Endothelial cell of umbilical vein (primary cell): ENCODE measurements at regions not wholly inside any gene's neighbourhood (a gene's known extent, or its start where the extent isn't known, plus 50 kb on each side); places are given as distances from the start of the nearest gene placed in this dataset.

Source experiments
- BruUV-seq: library from RNA; stranded (reverse); fragments of 400-500 nt; replicated peaks from 2 replicates; lab custom pipeline; 2021; lab: Mats Ljungman, UMichigan
- CTCF ChIA-PET: fragments of 300-600, 350-600 bp; sonication (Branson Sonifier 250); formaldehyde crosslinking; loops from one replicate; lab custom pipeline; 2021; ENCODE audit warnings: antibody characterized with exemption, inconsistent platforms; lab: Charles Lee
- POLR2A ChIA-PET: fragments of 300-600, 350-600 bp; sonication (Branson Sonifier 250); formaldehyde crosslinking; loops from one replicate; lab custom pipeline; 2021; ENCODE audit warnings: antibody characterized with exemption, inconsistent platforms; lab: Charles Lee
- DNase-seq: peaks from one replicate; pipeline ENCODE4 v3.0.0-alpha.2; 2011; ENCODE audit warnings: low read depth, low spot score
- FAIRE-seq: peaks from 2 replicates; lab custom pipeline; 2011; peaks lifted over from hg19 to GRCh38; lab: Jason Lieb, UNC
- H2AFZ ChIP-seq: 2 replicates; pipeline ENCODE4 v1.6.0; 2012; ENCODE audit warnings: low read depth, low read length, control low read depth, inconsistent platforms
- H3K27ac ChIP-seq: 2 replicates; pipeline ENCODE4 v1.5.1; 2011; ENCODE audit warnings: low read depth, mild to moderate bottlenecking, control low read depth, low read length, moderate library complexity; ENCODE audit not compliant: insufficient read depth
- H3K27me3 ChIP-seq, 2 experiments: 2 replicates each; pipeline versions ENCODE4 v1.6.0 to v1.6.1; 2011; ENCODE audit warnings: low read length in 2 of 2, mixed read lengths in 1 of 2; ENCODE audit not compliant: control insufficient read depth in 2 of 2, insufficient read depth in 2 of 2
- H3K36me3 ChIP-seq, 2 experiments: 2 replicates in 1 of 2; 3 replicates in 1 of 2; pipeline ENCODE4 v1.5.1; 2011; ENCODE audit warnings: low read length in 2 of 2, mild to moderate bottlenecking in 1 of 2, moderate library complexity in 1 of 2; ENCODE audit not compliant: control insufficient read depth in 2 of 2, insufficient read depth in 2 of 2; ENCODE audit errors: extremely low read depth in 1 of 2
- H3K4me1 ChIP-seq: 3 replicates; pipeline ENCODE4 v1.5.1; 2011; ENCODE audit warnings: mild to moderate bottlenecking, low read length; ENCODE audit not compliant: control insufficient read depth, insufficient read depth; ENCODE audit errors: extremely low read depth
- H3K4me2 ChIP-seq: 2 replicates; pipeline ENCODE4 v1.6.1; 2011; ENCODE audit warnings: low read length, control low read depth, mixed read lengths; ENCODE audit not compliant: insufficient read depth
- H3K4me3 ChIP-seq, 3 experiments: fragments of 200-600 bp in 1 of 3; sonication (generic), shearing (Covaris generic) in 1 of 3; replicated peaks in 1 of 3; 2 replicates each; pipeline ENCODE4 v1.5.1; 2011 to 2016; ENCODE audit warnings: control low read depth in 3 of 3, low read length in 3 of 3, mild to moderate bottlenecking in 2 of 3, inconsistent platforms in 1 of 3, low read depth in 1 of 3, moderate library complexity in 1 of 3; ENCODE audit not compliant: insufficient read depth in 1 of 3
- H3K79me2 ChIP-seq: 2 replicates; pipeline ENCODE4 v1.6.0; 2012; ENCODE audit warnings: low read length, inconsistent platforms; ENCODE audit not compliant: control insufficient read depth, insufficient read depth
- H3K9ac ChIP-seq: replicated peaks from 2 replicates; pipeline ENCODE3; 2011; ENCODE audit warnings: low read length, control low read depth; ENCODE audit not compliant: insufficient read depth; ENCODE audit errors: extremely low read depth
- H3K9me1 ChIP-seq: replicated peaks from 3 replicates; pipeline ENCODE4 v1.6.0; 2011; ENCODE audit warnings: mild to moderate bottlenecking, low read length; ENCODE audit not compliant: control insufficient read depth, insufficient read depth; ENCODE audit errors: extremely low read depth
- H3K9me3 ChIP-seq: replicated peaks from 2 replicates; pipeline ENCODE4 v1.5.1; 2012; ENCODE audit warnings: low read length, inconsistent platforms; ENCODE audit not compliant: control insufficient read depth, insufficient read depth
- H4K20me1 ChIP-seq: replicated peaks from 2 replicates; pipeline ENCODE3; 2011; ENCODE audit warnings: mild to moderate bottlenecking, low read length; ENCODE audit not compliant: control insufficient read depth, insufficient read depth; ENCODE audit errors: extremely low read depth
- EZH2 ChIP-seq: IDR thresholded peaks from 2 replicates; pipeline ENCODE4 v1.6.1; 2012; ENCODE audit warnings: borderline replicate concordance, low read depth, mild to moderate bottlenecking, moderate library complexity, low read length, inconsistent platforms; ENCODE audit not compliant: severe bottlenecking
- FOS ChIP-seq: IDR thresholded peaks from 2 replicates; pipeline ENCODE4 v1.6.1; 2011; ENCODE audit warnings: mild to moderate bottlenecking, low read length, moderate library complexity, borderline replicate concordance; ENCODE audit not compliant: insufficient read depth
- GATA2 ChIP-seq: IDR thresholded peaks from 2 replicates; pipeline ENCODE4 v1.7.0; 2011; ENCODE audit warnings: low read depth, mild to moderate bottlenecking, moderate library complexity, mixed read lengths, low read length; ENCODE audit not compliant: insufficient read length, insufficient read depth
- JUN ChIP-seq: IDR thresholded peaks from 2 replicates; pipeline ENCODE4 v1.6.1; 2011; ENCODE audit warnings: borderline replicate concordance, low read depth; ENCODE audit not compliant: insufficient read length, insufficient read depth
- MYC ChIP-seq: IDR thresholded peaks from one replicate; pipeline ENCODE4 v1.6.1; 2011; ENCODE audit warnings: mild to moderate bottlenecking, low read depth, low read length
- POLR2A ChIP-seq: IDR thresholded peaks from 2 replicates; pipeline ENCODE4 v1.6.1; 2012; ENCODE audit warnings: low read depth, mild to moderate bottlenecking, control low read depth, low read length
- POLR2AphosphoS5 ChIP-seq: IDR thresholded peaks from 2 replicates; pipeline ENCODE4 v1.6.1; 2012; ENCODE audit warnings: low read depth, mild to moderate bottlenecking, control low read depth, low read length, moderate library complexity; ENCODE audit not compliant: insufficient read depth
- dilution Hi-C: fragments of 300-500 bp; cut with MboI; formaldehyde crosslinking; loops from one replicate; pipeline ENCODE4 v1.15.0; 2019; ENCODE audit warnings: low sequenced_read_pairs; ENCODE audit not compliant: extremely low pct_ligation_motif_present
- intact Hi-C: fragments of 100-400 bp; cut with micrococcal nuclease; formaldehyde crosslinking; loops from one replicate; pipeline ENCODE4 v1.10.0; 2022
- TF ChIP-seq, protein P1 (sequence below): IDR thresholded peaks from 2 replicates; pipeline ENCODE4 v1.6.1; 2011; ENCODE audit not compliant: insufficient read depth, insufficient read length
- TF ChIP-seq, protein P2 (sequence below), 2 donors: IDR thresholded peaks; 1 replicate in 1 of 2; 2 replicates in 1 of 2; pipeline ENCODE4 v1.5.1; 2011; ENCODE audit warnings: low read length in 2 of 2, mild to moderate bottlenecking in 2 of 2, moderate library complexity in 2 of 2, control low read depth in 1 of 2, inconsistent platforms in 1 of 2, low read depth in 1 of 2; ENCODE audit not compliant: insufficient read depth in 1 of 2; ENCODE audit errors: extremely low read depth in 1 of 2

DNA sequence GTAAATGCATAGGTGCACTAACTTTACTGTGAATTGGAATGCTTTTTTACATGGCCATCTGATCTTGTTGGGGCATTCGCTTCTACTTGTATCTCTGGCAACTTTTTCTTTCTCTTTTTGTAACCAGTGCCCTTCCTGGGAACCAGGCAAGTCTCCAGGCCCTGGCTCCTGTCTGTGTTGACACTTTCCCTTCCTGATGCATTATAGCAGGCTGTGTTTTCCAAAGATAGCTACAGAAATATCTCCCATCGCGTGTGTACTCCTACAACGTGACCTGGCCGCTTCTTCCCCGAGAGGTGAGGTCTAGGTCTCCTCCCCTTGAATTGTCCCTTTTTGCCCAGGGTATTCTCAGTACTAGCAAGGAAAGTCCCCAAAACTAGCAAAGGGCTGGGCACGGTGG, 81.1 kb upstream of the SPIN1 start:
- ChIA-PET CTCF (no interaction called here), POLR2A (no interaction called here)
- dilution Hi-C loops, result no loop called here
- no TSS peak for BruUV-seq
- H3K9me3 ChIP-seq, result no peaks in the 10 kb centered on the region
- no peak overlapping the region for H3K4me3 ChIP-seq
- H3K9me1 ChIP-seq, result no peaks in the 10 kb centered on the region
- no peaks in the 10 kb centered on the region for H3K27me3 ChIP-seq
- H3K9ac ChIP-seq, result no peak overlapping the region
- H3K27ac ChIP-seq, result no peak overlapping the region
- no peak overlapping the region for H3K4me2 ChIP-seq
- intact Hi-C loops, result no loop called here
- no peak overlapping the region for H2AFZ ChIP-seq
- H3K4me1 ChIP-seq, result no peaks in the 10 kb centered on the region
- FAIRE-seq, result no peak
- H3K79me2 ChIP-seq, result no peaks in the 10 kb centered on the region
- H3K36me3 ChIP-seq, result no peaks in the 10 kb centered on the region
- DNase-seq, result no peak
- TF ChIP-seq, protein P1, sequence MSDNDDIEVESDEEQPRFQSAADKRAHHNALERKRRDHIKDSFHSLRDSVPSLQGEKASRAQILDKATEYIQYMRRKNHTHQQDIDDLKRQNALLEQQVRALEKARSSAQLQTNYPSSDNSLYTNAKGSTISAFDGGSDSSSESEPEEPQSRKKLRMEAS, result no peak
- TF ChIP-seq GATA2 (no peak), FOS (no peak), JUN (no peak), EZH2 (no peak), MYC (no peak), POLR2A (no peak), POLR2AphosphoS5 (no peak)
- TF ChIP-seq, protein P2, sequence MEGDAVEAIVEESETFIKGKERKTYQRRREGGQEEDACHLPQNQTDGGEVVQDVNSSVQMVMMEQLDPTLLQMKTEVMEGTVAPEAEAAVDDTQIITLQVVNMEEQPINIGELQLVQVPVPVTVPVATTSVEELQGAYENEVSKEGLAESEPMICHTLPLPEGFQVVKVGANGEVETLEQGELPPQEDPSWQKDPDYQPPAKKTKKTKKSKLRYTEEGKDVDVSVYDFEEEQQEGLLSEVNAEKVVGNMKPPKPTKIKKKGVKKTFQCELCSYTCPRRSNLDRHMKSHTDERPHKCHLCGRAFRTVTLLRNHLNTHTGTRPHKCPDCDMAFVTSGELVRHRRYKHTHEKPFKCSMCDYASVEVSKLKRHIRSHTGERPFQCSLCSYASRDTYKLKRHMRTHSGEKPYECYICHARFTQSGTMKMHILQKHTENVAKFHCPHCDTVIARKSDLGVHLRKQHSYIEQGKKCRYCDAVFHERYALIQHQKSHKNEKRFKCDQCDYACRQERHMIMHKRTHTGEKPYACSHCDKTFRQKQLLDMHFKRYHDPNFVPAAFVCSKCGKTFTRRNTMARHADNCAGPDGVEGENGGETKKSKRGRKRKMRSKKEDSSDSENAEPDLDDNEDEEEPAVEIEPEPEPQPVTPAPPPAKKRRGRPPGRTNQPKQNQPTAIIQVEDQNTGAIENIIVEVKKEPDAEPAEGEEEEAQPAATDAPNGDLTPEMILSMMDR (IDR thresholded peaks at IDR 0.05; ENCODE audit: extremely low read depth in 1 of 2, insufficient read depth in 1 of 2, low read depth in 1 of 2, low read length in 2 of 2), result no peak
- H4K20me1 ChIP-seq, result no peaks in the 10 kb centered on the region
